Trophoblast cell (in vitro differentiated cells and primary cell): ENCODE measurements at regions not wholly inside any gene's neighbourhood (a gene's known extent, or its start where the extent isn't known, plus 50 kb on each side); places are given as distances from the start of the nearest gene placed in this dataset.

ENCODE experiments used
- DNase-seq, 2 donors: peaks; one replicate each; pipeline ENCODE4 v3.0.0-alpha.2; 2016
- H2AFZ ChIP-seq: 2 replicates; pipeline ENCODE4 v1.6.1; 2013; ENCODE audit warnings: low read length, moderate library complexity, mild to moderate bottlenecking; ENCODE audit not compliant: insufficient read depth, poor library complexity
- H2AK5ac ChIP-seq: 2 replicates; pipeline ENCODE4 v1.6.1; 2013; ENCODE audit warnings: mild to moderate bottlenecking, low read length
- H2BK120ac ChIP-seq: 2 replicates; pipeline ENCODE4 v1.6.1; 2013; ENCODE audit warnings: low read length, mild to moderate bottlenecking, moderate library complexity; ENCODE audit not compliant: insufficient read depth, poor library complexity
- H2BK12ac ChIP-seq: 2 replicates; pipeline ENCODE4 v1.6.1; 2013; ENCODE audit warnings: mild to moderate bottlenecking, low read length, moderate library complexity
- H2BK5ac ChIP-seq: 2 replicates; pipeline ENCODE4 v1.6.1; 2013; ENCODE audit warnings: low read length, low read depth, moderate library complexity, mild to moderate bottlenecking; ENCODE audit not compliant: poor library complexity
- H3K14ac ChIP-seq: 2 replicates; pipeline ENCODE4 v1.6.1; 2013; ENCODE audit warnings: mild to moderate bottlenecking, low read length
- H3K18ac ChIP-seq: 2 replicates; pipeline ENCODE4 v1.6.1; 2013; ENCODE audit warnings: mild to moderate bottlenecking, low read length
- H3K23ac ChIP-seq: 2 replicates; pipeline ENCODE4 v1.6.1; 2013; ENCODE audit warnings: low read length
- H3K27ac ChIP-seq: 2 replicates; pipeline ENCODE4 v1.5.1; 2013; ENCODE audit warnings: low read depth, mild to moderate bottlenecking, inconsistent platforms, low read length, moderate library complexity
- H3K27me3 ChIP-seq: 2 replicates; pipeline ENCODE4 v1.6.1; 2013; ENCODE audit warnings: inconsistent platforms, mild to moderate bottlenecking, low read length, moderate library complexity; ENCODE audit not compliant: insufficient read depth
- H3K36me3 ChIP-seq, 2 experiments: 1 replicate in 1 of 2; 2 replicates in 1 of 2; pipeline ENCODE4 v1.6.1; 2013; ENCODE audit warnings: low read length in 2 of 2, mild to moderate bottlenecking in 2 of 2, moderate library complexity in 1 of 2; ENCODE audit not compliant: insufficient read depth in 2 of 2, control insufficient read depth in 1 of 2
- H3K4ac ChIP-seq: 2 replicates; pipeline ENCODE4 v1.6.1; 2013; ENCODE audit warnings: low read depth, mild to moderate bottlenecking, low read length, moderate library complexity
- H3K4me1 ChIP-seq, 2 experiments: 1 replicate in 1 of 2; 2 replicates in 1 of 2; pipeline ENCODE4 v1.6.1; 2013; ENCODE audit warnings: low read length in 2 of 2, mild to moderate bottlenecking in 2 of 2, moderate library complexity in 1 of 2; ENCODE audit not compliant: insufficient read depth in 2 of 2, control insufficient read depth in 1 of 2
- H3K4me2 ChIP-seq: 2 replicates; pipeline ENCODE4 v1.6.1; 2013; ENCODE audit warnings: inconsistent platforms, mild to moderate bottlenecking, low read length, moderate library complexity
- H3K4me3 ChIP-seq: 2 replicates; pipeline ENCODE4 v1.5.1; 2013; ENCODE audit warnings: mild to moderate bottlenecking, low read depth, low read length, inconsistent platforms
- H3K79me1 ChIP-seq: one replicate; pipeline ENCODE4 v1.6.1; 2013; ENCODE audit warnings: low read length
- H3K79me2 ChIP-seq: 2 replicates; pipeline ENCODE4 v1.6.1; 2013; ENCODE audit warnings: low read length, mild to moderate bottlenecking; ENCODE audit not compliant: control insufficient read depth, insufficient read depth, poor library complexity
- H3K9ac ChIP-seq: 2 replicates; pipeline ENCODE4 v1.6.1; 2013; ENCODE audit warnings: mild to moderate bottlenecking, low read length
- H3K9me3 ChIP-seq: 2 replicates; pipeline ENCODE4 v1.6.1; 2013; ENCODE audit warnings: low read depth, mild to moderate bottlenecking, control low read depth, inconsistent platforms, low read length; ENCODE audit not compliant: insufficient read depth
- H4K12ac ChIP-seq: 2 replicates; pipeline ENCODE4 v1.6.1; 2013; ENCODE audit warnings: low read depth, mild to moderate bottlenecking, low read length, moderate library complexity
- H4K8ac ChIP-seq: 2 replicates; pipeline ENCODE4 v1.6.1; 2013; ENCODE audit warnings: low read depth, mild to moderate bottlenecking, low read length, moderate library complexity
- H4K91ac ChIP-seq: one replicate; pipeline ENCODE4 v1.6.1; 2013; ENCODE audit warnings: low read depth, mild to moderate bottlenecking, low read length, moderate library complexity
- WGBS: extraction: QIAGEN DNeasy Blood & Tissue Kit; methylation state at CpG from one replicate; pipeline ENCODE4 v1.1.7; 2013; ENCODE audit warnings: missing lambda C conversion rate; ENCODE audit not compliant: insufficient read length, insufficient coverage; ENCODE audit errors: extremely low coverage; 5-methylcytosine and 5-hydroxymethylcytosine counted together

DNA sequence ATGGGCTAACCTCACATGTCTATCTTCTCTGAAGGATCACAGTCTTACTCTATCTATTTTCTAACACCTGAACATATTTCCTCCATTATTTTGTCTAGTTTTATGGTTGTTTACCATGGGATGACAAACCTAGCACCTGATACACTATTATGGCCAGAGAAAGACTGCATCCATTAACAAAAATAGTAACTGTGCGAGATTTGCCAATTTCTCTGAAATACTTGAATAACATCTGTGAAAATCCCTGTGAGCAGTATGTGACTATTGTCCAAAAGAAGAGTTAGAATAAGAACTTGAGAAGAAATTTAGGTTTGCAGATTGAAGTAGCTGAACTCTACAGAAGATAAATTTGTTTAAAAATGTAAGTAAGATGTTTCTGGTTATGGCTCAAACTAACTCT is 142.0 kb upstream of the CDH11 start:
- Histone ChIP-seq H3K23ac (no peak overlapping the region), H3K4me2 (no peak overlapping the region), H4K8ac (no peak overlapping the region), H4K91ac (no peak overlapping the region), H3K27me3 (no peaks in the 10 kb centered on the region), H3K4ac (no peak overlapping the region), H3K14ac (no peak overlapping the region), H2BK120ac (no peak overlapping the region), H3K79me2 (no peaks in the 10 kb centered on the region), H4K12ac (no peak overlapping the region), H2AK5ac (no peak overlapping the region), H3K36me3 (no peaks in the 10 kb centered on the region), H3K18ac (no peak overlapping the region), H3K4me3 (no peak overlapping the region), H3K9me3 (no peaks in the 10 kb centered on the region), H3K27ac (no peak overlapping the region), H3K9ac (no peak overlapping the region), H3K79me1 (no peaks in the 10 kb centered on the region), H2BK5ac (no peak overlapping the region), H2AFZ (no peak overlapping the region), H3K4me1 (no peaks in the 10 kb centered on the region), H2BK12ac (no peak overlapping the region)
- no CpG with 5 or more reads among the region's 1 CpG for WGBS
- no peak for DNase-seq

DNA sequence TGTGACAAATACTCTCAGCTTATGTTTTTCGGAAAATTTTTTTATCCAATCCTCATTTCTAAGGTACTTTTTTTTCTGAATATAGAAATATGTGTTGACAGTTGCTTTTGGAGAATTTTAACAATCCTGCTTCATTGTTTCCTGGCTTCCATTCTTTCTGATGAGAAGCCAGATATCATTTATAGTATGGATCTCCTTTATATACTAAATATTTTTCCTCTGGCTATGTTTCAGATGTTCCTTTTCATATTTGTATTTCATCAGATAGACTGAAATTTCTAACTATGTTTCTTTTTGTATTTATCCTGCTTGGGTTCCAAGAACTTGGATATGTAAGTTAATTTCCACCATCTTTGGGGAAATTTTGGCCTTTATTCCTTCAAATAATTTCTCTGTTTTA is 138.9 kb upstream of the CDH11 start:
- H3K4me2 ChIP-seq = no peak overlapping the region

DNA sequence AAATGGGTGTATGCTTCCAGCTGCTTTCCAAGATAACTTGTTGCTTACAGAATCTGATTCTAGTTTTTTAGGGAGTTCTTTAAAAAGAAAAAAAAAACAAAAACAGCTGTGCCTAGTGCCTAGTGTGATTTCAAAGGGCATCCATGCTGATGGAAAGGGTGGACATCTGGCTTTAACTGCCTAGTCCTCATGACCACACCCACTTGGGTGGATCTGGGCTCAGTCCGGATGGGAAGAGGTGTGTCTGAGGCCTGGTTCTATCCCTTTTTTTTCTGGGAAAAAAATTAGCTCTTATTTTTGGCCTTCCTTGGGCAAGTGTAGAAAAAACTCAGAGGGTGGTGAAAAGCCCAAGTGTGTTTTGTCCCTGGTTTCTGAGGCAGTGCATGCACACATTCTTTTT is 132.3 kb upstream of the CDH11 start:
- no peak overlapping the region for H3K4ac ChIP-seq
- no peaks in the 10 kb centered on the region for H3K27me3 ChIP-seq
- no peak overlapping the region for H2BK5ac ChIP-seq
- no peak overlapping the region for H3K27ac ChIP-seq
- no peak overlapping the region for H3K23ac ChIP-seq
- no peak overlapping the region for H2AK5ac ChIP-seq
- H3K9me3 ChIP-seq = no peaks in the 10 kb centered on the region
- H3K36me3 ChIP-seq = no peaks in the 10 kb centered on the region
- no peak overlapping the region for H4K91ac ChIP-seq
- no peak overlapping the region for H4K12ac ChIP-seq
- no peak overlapping the region for H4K8ac ChIP-seq
- H3K14ac ChIP-seq = no peak overlapping the region
- no peak overlapping the region for H3K18ac ChIP-seq
- no peak overlapping the region for H2BK120ac ChIP-seq
- no peak overlapping the region for H3K9ac ChIP-seq
- no peaks in the 10 kb centered on the region for H3K79me2 ChIP-seq
- peaks cover 0 to 8% of the 10 kb centered on the region in 2 experiments for H3K4me1 ChIP-seq
- no peaks in the 10 kb centered on the region for H3K79me1 ChIP-seq
- no peak overlapping the region for H2BK12ac ChIP-seq
- no peak overlapping the region for H2AFZ ChIP-seq
- H3K4me2 ChIP-seq = no peak overlapping the region
- DNase-seq = no peak
- H3K4me3 ChIP-seq = no peak overlapping the region
- WGBS = no CpG with 5 or more reads among the region's 1 CpG

More for the DNA sequence above, 138.9 kb upstream of the CDH11 start:
- Histone ChIP-seq H3K27me3 (no peaks in the 10 kb centered on the region), H2BK12ac (no peak overlapping the region), H3K4ac (no peak overlapping the region), H3K36me3 (no peaks in the 10 kb centered on the region), H3K9me3 (no peaks in the 10 kb centered on the region), H4K8ac (no peak overlapping the region), H3K79me1 (no peaks in the 10 kb centered on the region), H2BK5ac (no peak overlapping the region), H2AFZ (no peak overlapping the region), H3K4me3 (no peak overlapping the region), H3K23ac (no peak overlapping the region), H4K12ac (no peak overlapping the region), H3K9ac (no peak overlapping the region), H3K4me1 (no peaks in the 10 kb centered on the region), H4K91ac (no peak overlapping the region), H3K18ac (no peak overlapping the region), H3K14ac (no peak overlapping the region), H3K79me2 (no peaks in the 10 kb centered on the region), H2BK120ac (no peak overlapping the region), H3K27ac (no peak overlapping the region), H2AK5ac (no peak overlapping the region)
- no CpG with 5 or more reads among the region's 1 CpG for WGBS
- DNase-seq = no peak

DNA sequence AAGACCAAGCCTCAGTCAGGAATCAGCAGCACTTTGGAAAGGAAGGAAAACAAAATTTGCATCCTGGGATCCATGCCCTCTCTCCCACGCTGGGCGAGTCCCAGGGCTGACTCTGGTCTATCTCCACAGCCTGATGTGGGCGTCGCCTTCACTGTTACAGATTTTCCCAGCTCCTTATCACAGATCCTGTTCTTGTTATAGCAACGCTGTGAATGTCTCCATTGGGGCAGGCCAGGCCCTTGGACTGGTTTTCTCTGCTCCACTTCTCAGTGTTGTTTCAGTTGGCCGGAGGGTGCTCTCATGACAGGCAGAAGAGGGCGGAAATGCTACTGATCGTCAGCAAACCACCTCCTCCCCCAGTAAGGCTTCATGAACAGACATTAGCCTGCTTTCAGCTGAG is 127.9 kb upstream of the CDH11 start:
- H3K4me2 ChIP-seq = no peak overlapping the region

More for the DNA sequence above, 127.9 kb upstream of the CDH11 start:
- Histone ChIP-seq H3K18ac (no peak overlapping the region), H3K4ac (no peak overlapping the region), H3K4me3 (no peak overlapping the region), H3K9me3 (peaks cover 1% of the 10 kb centered on the region), H3K79me1 (no peaks in the 10 kb centered on the region), H2BK12ac (no peak overlapping the region), H3K9ac (no peak overlapping the region), H3K27me3 (no peaks in the 10 kb centered on the region), H3K23ac (no peak overlapping the region), H3K27ac (no peak overlapping the region), H2BK120ac (no peak overlapping the region), H2BK5ac (no peak overlapping the region), H3K4me1 (peaks cover 0 to 8% of the 10 kb centered on the region in 2 experiments), H2AFZ (no peak overlapping the region), H4K91ac (no peak overlapping the region), H4K8ac (no peak overlapping the region), H3K79me2 (no peaks in the 10 kb centered on the region), H3K36me3 (no peaks in the 10 kb centered on the region), H4K12ac (no peak overlapping the region), H2AK5ac (no peak overlapping the region), H3K14ac (no peak overlapping the region)
- no peak for DNase-seq
- no CpG with 5 or more reads among the region's 8 CpGs for WGBS
